ENCODE measurements at regions not wholly inside any gene's neighbourhood (a gene's known extent, or its start where the extent isn't known, plus 50 kb on each side); places are given as distances from the start of the nearest gene placed in this dataset.

- FAIRE-seq (no peak), ATAC-seq (no peak), DNase-seq (ENCODE audit: low read depth, low spot score) (no peak)
- no peaks in the 10 kb centered on the region; a peak in 1 of 4 replicates for H3K27me3 ChIP-seq (replicated peaks in 1 of 2; ENCODE audit: control insufficient read depth in 2 of 2, insufficient read depth in 2 of 2, low read length in 1 of 2)
- no TSS peak for BruUV-seq (replicated peaks)
- no peak overlapping the region for H2AFZ ChIP-seq (ENCODE audit: control insufficient read depth, low read depth, low read length)
- intact Hi-C loops (cut with micrococcal nuclease; ENCODE audit: unreplicated experiment) = no loop called here
- no peak overlapping the region for H3K4me2 ChIP-seq (ENCODE audit: control insufficient read depth, insufficient read depth)
- RAD21 ChIA-PET (ENCODE audit: unreplicated experiment) = no interaction called here
- H3K79me2 ChIP-seq (ENCODE audit: control insufficient read depth, insufficient read depth, low read length) = no peaks in the 10 kb centered on the region
- no peaks in the 10 kb centered on the region for H3K36me3 ChIP-seq (ENCODE audit: control insufficient read depth in 2 of 2, insufficient read depth in 2 of 2, low read length in 1 of 2)
- SMC1A ChIA-PET (ENCODE audit: uncharacterized antibody, unreplicated experiment) = interaction anchor here (1.5 kb wide), 1 partner anchor 16 kb away, joined by 4 read pairs; no protein-coding TSS in a partner anchor
- WGBS (ENCODE audit: insufficient coverage, insufficient replicate concordance, low lambda C conversion rate, missing lambda C conversion rate) = 0% methylated on average over 3 of the region's 3 CpGs
- H3K4me1 ChIP-seq (ENCODE audit: control insufficient read depth, insufficient read depth, low read length) = no peaks in the 10 kb centered on the region
- no peak overlapping the region for H3K4me3 ChIP-seq
- H3K27ac ChIP-seq (ENCODE audit: control insufficient read depth, insufficient read depth) = no peak overlapping the region
- CTCF ChIA-PET = no interaction called here
- POLR2A ChIA-PET = interaction anchor here (0.6 kb wide), 1 partner anchor 527 kb away, joined by 3 read pairs; no protein-coding TSS in a partner anchor
- H3K9ac ChIP-seq (ENCODE audit: control insufficient read depth, insufficient read depth, low read length) = no peak overlapping the region
- in situ Hi-C loops (cut with MboI) = no loop called here
- no peaks in the 10 kb centered on the region for H4K20me1 ChIP-seq (ENCODE audit: control insufficient read depth, insufficient read depth)
- no peaks in the 10 kb centered on the region for H3K9me3 ChIP-seq (replicated peaks; ENCODE audit: control insufficient read depth, insufficient read depth, low read length)
- no peak for TF ChIP-seq IKZF2 (IDR thresholded peaks at IDR 0.05)
- no peak for TF ChIP-seq EGR1 (IDR thresholded peaks at IDR 0.05; ENCODE audit: borderline replicate concordance in 1 of 2, low read depth in 2 of 2, low read length in 2 of 2)
- no peak for TF ChIP-seq HDGF (IDR thresholded peaks at IDR 0.05)
- TF ChIP-seq SREBF2 (IDR thresholded peaks at IDR 0.05; ENCODE audit: low read length) = no peak
- TF ChIP-seq IRF5 (IDR thresholded peaks at IDR 0.05; ENCODE audit: borderline replicate concordance) = no peak
- TF ChIP-seq RAD51 (IDR thresholded peaks at IDR 0.05) = no peak
- no peak for TF ChIP-seq TCF3 (IDR thresholded peaks at IDR 0.05; ENCODE audit: borderline replicate concordance, insufficient read depth, low read depth, low read length)
- TF ChIP-seq LARP7 (IDR thresholded peaks at IDR 0.05) = no peak
- no peak for TF ChIP-seq NRF1 (conservative IDR thresholded peaks at IDR 0.05; ENCODE audit: low read depth, low read length)
- no peak for TF ChIP-seq CEBPZ (IDR thresholded peaks at IDR 0.05; ENCODE audit: low read depth, low read length)
- TF ChIP-seq TAF1 (IDR thresholded peaks at IDR 0.05; ENCODE audit: borderline replicate concordance, low read depth, low read length) = no peak
- TF ChIP-seq SUPT20H (IDR thresholded peaks at IDR 0.05; ENCODE audit: borderline replicate concordance, control insufficient read depth, low read depth, low read length) = no peak
- no peak for TF ChIP-seq MTA3 (IDR thresholded peaks at IDR 0.05; ENCODE audit: borderline replicate concordance, low read length)
- TF ChIP-seq MTA2 (IDR thresholded peaks at IDR 0.05; ENCODE audit: low read depth) = no peak
- no peak for TF ChIP-seq DPF2 (IDR thresholded peaks at IDR 0.05)
- no peak for TF ChIP-seq SP1 (IDR thresholded peaks at IDR 0.05; ENCODE audit: low read depth, low read length)
- no peak for TF ChIP-seq FOS (IDR thresholded peaks at IDR 0.05; ENCODE audit: borderline replicate concordance, extremely low read depth, insufficient read length)
These were observed 223.5 kb upstream of the TRPC5 start for GRCh38 chrX:112306027-112306426.

Data from GM12878 (cell line).